ENCODE measurements at regions not wholly inside any gene's neighbourhood (a gene's known extent, or its start where the extent isn't known, plus 50 kb on each side); places are given as distances from the start of the nearest gene placed in this dataset.

GRCh38 chr16:82350560-82350959 is 180.5 kb upstream of the MPHOSPH6 start:
- H3K27me3 ChIP-seq = no peaks in the 10 kb centered on the region
- TF ChIP-seq POLR2A (IDR thresholded peaks at IDR 0.05) (no peak), CTCF (IDR thresholded peaks at IDR 0.05) (no peak)
- no peak for DNase-seq
- WGBS, 2 donors = 91 to 97% methylated on average over 2 of the region's 2 CpGs
- no peak overlapping the region for H3K4me3 ChIP-seq (replicated peaks in 1 of 3)
- H3K36me3 ChIP-seq = no peaks in the 10 kb centered on the region
- H3K9me3 ChIP-seq = no peaks in the 10 kb centered on the region
- intact Hi-C loops (cut with DNase I) = no loop called here
- no peak overlapping the region for H3K27ac ChIP-seq
- H3K4me1 ChIP-seq = no peaks in the 10 kb centered on the region

GRCh38 chr16:82345318-82345717 is 175.3 kb upstream of the MPHOSPH6 start:
- intact Hi-C loops (cut with DNase I) = no loop called here

GRCh38 chr16:82344157-82344556 is 174.1 kb upstream of the MPHOSPH6 start:
- no peak for DNase-seq
- intact Hi-C loops (cut with DNase I) = no loop called here
- no peak overlapping the region for H3K27ac ChIP-seq
- TF ChIP-seq POLR2A (IDR thresholded peaks at IDR 0.05) = no peak
- TF ChIP-seq CTCF (IDR thresholded peaks at IDR 0.05) = no peak
- H3K36me3 ChIP-seq = no peaks in the 10 kb centered on the region
- no peaks in the 10 kb centered on the region for H3K27me3 ChIP-seq
- H3K4me1 ChIP-seq = no peaks in the 10 kb centered on the region
- no peaks in the 10 kb centered on the region for H3K9me3 ChIP-seq
- WGBS, 2 donors = 55 to 63% methylated on average over 4 of the region's 4 CpGs
- H3K4me3 ChIP-seq (replicated peaks in 1 of 3) = no peak overlapping the region

More at GRCh38 chr16:82345318-82345717, 175.3 kb upstream of the MPHOSPH6 start:
- Histone ChIP-seq H3K4me3 (replicated peaks in 1 of 3) (no peak overlapping the region), H3K4me1 (no peaks in the 10 kb centered on the region), H3K36me3 (no peaks in the 10 kb centered on the region), H3K27ac (no peak overlapping the region), H3K9me3 (no peaks in the 10 kb centered on the region), H3K27me3 (no peaks in the 10 kb centered on the region)
- TF ChIP-seq CTCF (IDR thresholded peaks at IDR 0.05) = no peak
- TF ChIP-seq POLR2A (IDR thresholded peaks at IDR 0.05) = no peak
- WGBS, 2 donors = 94 to 96% methylated on average over 2 of the region's 2 CpGs
- no peak for DNase-seq

- Histone ChIP-seq H3K27ac (no peak overlapping the region), H3K4me3 (replicated peaks in 1 of 3) (no peak overlapping the region), H3K9me3 (no peaks in the 10 kb centered on the region), H3K4me1 (no peaks in the 10 kb centered on the region), H3K36me3 (no peaks in the 10 kb centered on the region), H3K27me3 (no peaks in the 10 kb centered on the region)
- 92 to 97% methylated on average over 4 of the region's 4 CpGs for WGBS, 2 donors
- no peak for DNase-seq
- no peak for TF ChIP-seq CTCF (IDR thresholded peaks at IDR 0.05)
- TF ChIP-seq POLR2A (IDR thresholded peaks at IDR 0.05) = no peak
- intact Hi-C loops (cut with DNase I) = no loop called here
Observed at GRCh38 chr16:82341146-82341669, 171.2 kb upstream of the MPHOSPH6 start.

- no peaks in the 10 kb centered on the region for H3K9me3 ChIP-seq
- no peaks in the 10 kb centered on the region for H3K4me1 ChIP-seq
- WGBS, 2 donors = 62 to 67% methylated on average over 4 of the region's 4 CpGs
- no peak overlapping the region for H3K27ac ChIP-seq
- DNase-seq = no peak
- TF ChIP-seq CTCF (IDR thresholded peaks at IDR 0.05) (no peak), POLR2A (IDR thresholded peaks at IDR 0.05) (no peak)
- intact Hi-C loops (cut with DNase I) = no loop called here
- no peaks in the 10 kb centered on the region for H3K36me3 ChIP-seq
- H3K27me3 ChIP-seq = no peaks in the 10 kb centered on the region
- H3K4me3 ChIP-seq (replicated peaks in 1 of 3) = no peak overlapping the region
Observed at GRCh38 chr16:82340531-82340930, 170.5 kb upstream of the MPHOSPH6 start.
